Raji (cell line): ENCODE measurements at regions not wholly inside any gene's neighbourhood (a gene's known extent, or its start where the extent isn't known, plus 50 kb on each side); places are given as distances from the start of the nearest gene placed in this dataset.

Experiments used
- POLR2A ChIP-seq: IDR thresholded peaks from 2 replicates; pipeline ENCODE4 v1.6.1; 2011; ENCODE audit warnings: low read depth, low read length, control low read depth; ENCODE audit not compliant: insufficient read depth

DNA sequence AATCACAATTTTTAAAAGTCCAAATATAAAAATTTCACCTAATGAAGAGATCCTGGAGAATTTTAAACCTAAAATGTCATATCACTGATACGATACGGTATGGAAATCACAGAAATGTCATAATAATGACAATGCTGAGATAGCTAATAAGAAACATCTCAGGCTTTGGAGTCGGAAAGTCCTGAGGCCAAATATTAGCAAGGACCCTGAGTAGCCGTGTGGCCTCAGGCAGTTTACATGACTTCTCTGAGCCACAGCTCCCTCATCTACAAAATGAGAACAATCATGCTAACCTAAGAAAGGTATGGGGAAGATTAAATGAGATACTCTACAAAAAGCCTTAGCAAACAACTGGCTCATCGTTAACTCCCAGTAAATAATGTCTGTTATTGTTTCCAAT, 100.9 kb upstream of the NEBL start:
- TF ChIP-seq POLR2A: no peak

GRCh38 chr10:20995123-20995987, 98.2 kb upstream of the NEBL start:
- no peak for TF ChIP-seq POLR2A

DNA sequence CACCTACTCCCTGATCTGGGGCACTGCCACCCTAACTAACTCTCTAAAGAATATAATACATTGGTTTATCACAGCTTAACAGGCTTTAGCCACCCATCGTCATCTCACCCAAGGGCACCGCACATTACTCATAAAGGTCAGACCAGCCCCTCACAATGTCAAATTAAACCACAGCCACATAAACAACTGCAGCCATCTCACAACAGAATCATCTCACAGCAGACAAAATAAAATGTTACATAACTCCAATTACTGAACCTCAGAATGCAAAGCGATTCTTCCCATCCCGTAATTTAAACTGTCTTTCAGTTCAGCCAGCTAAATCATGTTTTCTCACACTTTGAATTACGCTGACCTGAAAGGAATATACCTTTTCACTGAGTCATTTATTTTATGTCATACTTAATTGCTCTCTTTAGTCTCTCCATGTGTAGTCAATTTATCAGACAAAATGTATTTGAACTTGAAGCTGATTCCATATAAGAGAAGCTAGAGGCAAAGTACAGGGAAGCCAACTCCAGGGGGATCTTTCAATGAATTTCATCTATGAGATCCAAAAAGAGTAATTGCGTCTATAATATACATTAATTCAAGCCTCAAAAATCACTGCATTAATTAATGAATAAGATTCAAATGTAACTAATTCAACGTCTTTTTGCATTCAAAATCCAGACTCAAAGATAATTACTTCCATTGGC, 96.9 kb upstream of the NEBL start:
- TF ChIP-seq POLR2A: no peak

- no peak for TF ChIP-seq POLR2A
Observed at GRCh38 chr10:20993389-20993788, 96.3 kb upstream of the NEBL start.

- no peak for TF ChIP-seq POLR2A
Observed at GRCh38 chr10:20991526-20991925, 94.4 kb upstream of the NEBL start.

DNA sequence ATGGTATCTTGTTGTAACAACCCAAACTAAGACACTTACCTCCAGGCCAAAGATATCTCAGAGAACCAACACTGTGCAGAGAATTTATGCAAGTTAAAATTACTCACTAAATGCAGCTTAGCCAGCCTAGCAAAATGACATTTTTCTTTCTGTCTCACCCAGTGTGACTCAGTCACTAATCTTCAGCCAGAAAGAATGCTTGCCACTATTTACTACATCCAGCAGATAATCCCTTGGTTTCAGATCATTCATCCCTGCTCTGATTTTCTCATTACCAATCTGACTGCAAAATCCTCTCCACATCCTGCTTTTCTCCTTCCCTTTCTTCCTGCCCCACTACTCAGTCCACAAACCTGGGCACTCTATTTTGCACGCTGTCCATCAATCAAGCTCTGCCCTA, 93.5 kb upstream of the NEBL start:
- no peak for TF ChIP-seq POLR2A

DNA sequence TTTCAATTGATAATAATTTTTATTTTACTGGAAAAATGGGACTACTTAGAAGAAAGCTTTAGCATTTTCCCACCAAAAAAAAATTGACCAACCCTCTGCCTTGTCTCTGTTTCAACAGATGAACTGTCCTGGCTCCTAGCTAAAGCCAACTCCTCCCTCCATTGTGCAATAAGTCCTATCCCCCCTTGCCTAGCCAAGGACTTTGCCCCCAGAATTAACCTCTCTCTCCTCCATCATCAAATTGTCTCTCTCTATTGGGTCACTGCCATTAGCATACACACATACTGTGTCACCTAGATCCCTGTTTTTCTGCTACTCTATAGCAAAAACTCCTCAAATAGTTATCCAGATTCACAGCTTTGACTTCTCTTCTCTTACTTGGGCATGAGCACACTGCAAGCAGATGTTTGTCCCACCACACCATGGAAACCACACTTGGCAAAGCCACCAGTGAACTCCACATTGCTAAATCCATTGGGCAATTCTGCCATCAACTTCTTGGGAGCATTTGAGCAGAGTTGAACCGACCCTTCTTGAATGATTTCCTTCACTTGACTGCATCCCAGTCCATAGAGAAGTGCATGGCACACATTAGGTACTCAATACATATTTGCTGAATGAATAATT, 91.4 kb upstream of the NEBL start:
- TF ChIP-seq POLR2A: no peak

DNA sequence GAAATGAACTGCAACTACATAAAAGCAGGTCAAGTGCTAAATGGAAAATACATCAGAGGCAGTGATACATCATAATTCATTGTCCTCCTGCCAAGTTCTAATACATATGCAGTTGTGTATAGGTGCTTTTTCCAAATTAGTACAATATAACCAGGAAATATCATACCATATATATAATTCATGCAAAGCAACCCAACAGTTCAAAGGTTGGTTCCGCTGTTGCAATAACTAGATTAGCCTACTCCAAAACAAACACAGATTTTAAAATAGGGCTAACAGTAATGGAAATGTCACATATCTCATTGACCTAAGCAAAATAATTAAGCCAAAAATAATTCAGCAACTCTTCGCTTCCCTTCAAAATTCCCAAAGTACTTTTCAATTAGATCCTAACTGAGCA, 88.9 kb upstream of the NEBL start:
- no peak for TF ChIP-seq POLR2A

- no peak for TF ChIP-seq POLR2A
Observed at GRCh38 chr10:20984662-20985061, 87.6 kb upstream of the NEBL start.

GRCh38 chr10:20981419-20981953, 84.4 kb upstream of the NEBL start:
- TF ChIP-seq POLR2A: no peak

- no peak for TF ChIP-seq POLR2A
Observed at GRCh38 chr10:20978617-20979016, 81.5 kb upstream of the NEBL start.

GRCh38 chr10:20977300-20977699, 80.2 kb upstream of the NEBL start:
- TF ChIP-seq POLR2A: no peak

DNA sequence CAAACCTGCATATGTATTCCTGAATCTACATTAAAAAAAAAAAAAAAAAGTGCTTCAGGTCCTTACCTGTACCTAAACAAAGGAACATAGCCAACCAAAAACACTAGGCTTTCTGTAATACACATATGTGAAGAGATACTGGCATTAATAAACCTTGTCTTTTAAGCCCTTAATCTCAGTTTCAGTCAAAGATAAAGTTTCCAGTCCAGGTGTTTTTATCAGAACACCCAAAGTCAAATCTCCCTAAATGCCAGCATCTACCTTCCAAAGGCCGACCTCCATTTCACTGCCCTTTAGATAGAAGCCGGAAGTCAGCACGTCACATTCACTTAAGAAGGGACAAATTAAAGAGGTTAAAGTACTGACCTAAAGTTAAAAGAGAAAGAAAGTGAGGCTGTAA, 79.8 kb upstream of the NEBL start:
- TF ChIP-seq POLR2A: no peak

GRCh38 chr10:20976390-20976789, 79.3 kb upstream of the NEBL start:
- TF ChIP-seq POLR2A: no peak

DNA sequence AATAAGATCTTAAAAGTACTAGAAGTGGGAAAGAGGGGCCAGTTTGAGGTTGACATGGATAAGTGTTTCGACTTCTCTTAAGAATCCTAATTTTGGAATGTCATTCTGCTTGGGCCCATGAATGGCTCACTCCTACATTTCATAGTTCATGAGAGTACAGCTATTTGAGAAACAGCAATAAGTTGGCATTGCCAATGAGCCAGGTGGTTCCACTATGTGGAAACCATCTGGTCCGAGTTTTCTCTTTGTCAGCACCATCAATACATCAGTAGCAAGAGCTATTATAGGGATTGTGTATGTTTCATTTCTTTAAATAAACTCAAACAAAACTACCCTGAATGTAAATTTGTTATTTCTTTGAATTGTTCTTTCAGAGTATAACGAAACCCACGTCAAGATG, 78.1 kb upstream of the NEBL start:
- no peak for TF ChIP-seq POLR2A

- TF ChIP-seq POLR2A: no peak
Observed at GRCh38 chr10:20972925-20973324, 75.8 kb upstream of the NEBL start.
